Mesendoderm (in vitro differentiated cells): ENCODE measurements at regions not wholly inside any gene's neighbourhood (a gene's known extent, or its start where the extent isn't known, plus 50 kb on each side); places are given as distances from the start of the nearest gene placed in this dataset.

Source experiments
- DNase-seq: peaks from one replicate; pipeline ENCODE4 v3.0.0; 2013
- H2AK5ac ChIP-seq: 2 replicates; pipeline ENCODE4 v1.6.1; 2013; ENCODE audit warnings: low read length, inconsistent platforms
- H2BK120ac ChIP-seq: 2 replicates; pipeline ENCODE4 v1.6.1; 2013; ENCODE audit warnings: low read depth, mild to moderate bottlenecking, low read length, moderate library complexity, mixed read lengths
- H2BK15ac ChIP-seq: replicated peaks from 2 replicates; pipeline ENCODE4 v1.6.1; 2013; ENCODE audit warnings: low read depth, mild to moderate bottlenecking, moderate library complexity
- H2BK5ac ChIP-seq: 2 replicates; pipeline ENCODE4 v1.6.1; 2013; ENCODE audit warnings: low read length, inconsistent platforms
- H3K18ac ChIP-seq: 2 replicates; pipeline ENCODE4 v1.6.1; 2013; ENCODE audit warnings: mild to moderate bottlenecking, low read length, mixed read lengths
- H3K23ac ChIP-seq: one replicate; pipeline ENCODE4 v1.6.1; 2013; ENCODE audit warnings: low read length
- H3K27ac ChIP-seq: 2 replicates; pipeline ENCODE4 v1.5.1; 2013; ENCODE audit warnings: low read depth, mild to moderate bottlenecking, inconsistent platforms, low read length, moderate library complexity
- H3K27me3 ChIP-seq: 2 replicates; pipeline ENCODE4 v1.6.1; 2013; ENCODE audit warnings: low read length, control low read depth, mild to moderate bottlenecking, inconsistent platforms; ENCODE audit not compliant: insufficient read depth, poor library complexity
- H3K36me3 ChIP-seq: 2 replicates; pipeline ENCODE4 v1.6.1; 2013; ENCODE audit warnings: low read length, inconsistent platforms; ENCODE audit not compliant: control insufficient read depth, insufficient read depth
- H3K4ac ChIP-seq: one replicate; pipeline ENCODE4 v1.6.1; 2013; ENCODE audit warnings: low read depth, mild to moderate bottlenecking, low read length, moderate library complexity
- H3K4me1 ChIP-seq: 2 replicates; pipeline ENCODE4 v1.6.1; 2013; ENCODE audit warnings: low read depth, low read length, inconsistent platforms; ENCODE audit not compliant: control insufficient read depth
- H3K4me2 ChIP-seq: 2 replicates; pipeline ENCODE4 v1.6.1; 2013; ENCODE audit warnings: low read length
- H3K4me3 ChIP-seq: 2 replicates; pipeline ENCODE4 v1.5.1; 2013; ENCODE audit warnings: mild to moderate bottlenecking, low read length
- H3K56ac ChIP-seq: one replicate; pipeline ENCODE4 v1.6.1; 2013; ENCODE audit warnings: low read length
- H3K79me1 ChIP-seq: 2 replicates; pipeline ENCODE4 v1.6.1; 2013; ENCODE audit warnings: low read length, inconsistent platforms
- H3K79me2 ChIP-seq: 2 replicates; pipeline ENCODE4 v1.6.1; 2013; ENCODE audit warnings: mild to moderate bottlenecking, low read length; ENCODE audit not compliant: control insufficient read depth, insufficient read depth
- H3K9ac ChIP-seq: 2 replicates; pipeline ENCODE4 v1.6.1; 2013; ENCODE audit warnings: low read length, inconsistent platforms
- H4K5ac ChIP-seq: one replicate; pipeline ENCODE4 v1.6.1; 2013; ENCODE audit warnings: low read length
- H4K8ac ChIP-seq: one replicate; pipeline ENCODE4 v1.6.1; 2013; ENCODE audit warnings: low read depth, mild to moderate bottlenecking, control low read depth, low read length, moderate library complexity
- WGBS: extraction: QIAGEN DNeasy Blood & Tissue Kit; methylation state at CpG from one replicate; pipeline ENCODE4 v1.1.7; 2013; ENCODE audit warnings: low lambda C conversion rate, missing lambda C conversion rate; ENCODE audit not compliant: insufficient coverage; ENCODE audit errors: extremely low coverage; 5-methylcytosine and 5-hydroxymethylcytosine counted together

GRCh38 chr4:136002316-136002715, 1530.0 kb downstream of the PCDH18 start:
- no peak for DNase-seq
- no peak overlapping the region for H3K4ac ChIP-seq
- no peak overlapping the region for H3K4me2 ChIP-seq
- H3K36me3 ChIP-seq = no peaks in the 10 kb centered on the region
- no peak overlapping the region for H2BK120ac ChIP-seq
- no peak overlapping the region for H3K27ac ChIP-seq
- H4K5ac ChIP-seq = no peak overlapping the region
- H3K4me1 ChIP-seq = no peaks in the 10 kb centered on the region
- no peak overlapping the region for H2BK15ac ChIP-seq
- H3K9ac ChIP-seq = no peak overlapping the region
- H2AK5ac ChIP-seq = no peak overlapping the region
- WGBS = no CpG with 5 or more reads among the region's 1 CpG
- no peak overlapping the region for H2BK5ac ChIP-seq
- no peaks in the 10 kb centered on the region for H3K79me1 ChIP-seq
- no peaks in the 10 kb centered on the region for H3K27me3 ChIP-seq
- H3K18ac ChIP-seq = no peak overlapping the region
- H4K8ac ChIP-seq = no peak overlapping the region
- no peaks in the 10 kb centered on the region for H3K79me2 ChIP-seq
- no peak overlapping the region for H3K4me3 ChIP-seq
- H3K23ac ChIP-seq = no peak overlapping the region
- no peak overlapping the region for H3K56ac ChIP-seq

GRCh38 chr4:136001791-136002190, 1530.5 kb downstream of the PCDH18 start:
- H2BK15ac ChIP-seq = no peak overlapping the region
- no peak overlapping the region for H3K4ac ChIP-seq
- no peaks in the 10 kb centered on the region for H3K79me2 ChIP-seq
- no peak overlapping the region for H3K27ac ChIP-seq
- H3K36me3 ChIP-seq = no peaks in the 10 kb centered on the region
- H3K79me1 ChIP-seq = no peaks in the 10 kb centered on the region
- H3K18ac ChIP-seq = no peak overlapping the region
- no peak overlapping the region for H4K8ac ChIP-seq
- H3K4me1 ChIP-seq = no peaks in the 10 kb centered on the region
- H2AK5ac ChIP-seq = no peak overlapping the region
- no peak overlapping the region for H4K5ac ChIP-seq
- H3K9ac ChIP-seq = no peak overlapping the region
- DNase-seq = no peak
- no CpG with 5 or more reads among the region's 2 CpGs for WGBS
- no peak overlapping the region for H2BK5ac ChIP-seq
- H2BK120ac ChIP-seq = no peak overlapping the region
- H3K56ac ChIP-seq = no peak overlapping the region
- no peaks in the 10 kb centered on the region for H3K27me3 ChIP-seq
- no peak overlapping the region for H3K4me2 ChIP-seq
- H3K4me3 ChIP-seq = no peak overlapping the region
- no peak overlapping the region for H3K23ac ChIP-seq

- Histone ChIP-seq H3K18ac (no peak overlapping the region), H3K79me1 (no peaks in the 10 kb centered on the region), H2BK15ac (no peak overlapping the region), H4K8ac (no peak overlapping the region), H2BK5ac (no peak overlapping the region), H3K4me3 (no peak overlapping the region), H4K5ac (no peak overlapping the region), H3K9ac (no peak overlapping the region), H3K4ac (no peak overlapping the region), H3K23ac (no peak overlapping the region), H3K36me3 (no peaks in the 10 kb centered on the region), H3K27ac (no peak overlapping the region), H3K79me2 (no peaks in the 10 kb centered on the region), H3K4me2 (no peak overlapping the region), H2BK120ac (no peak overlapping the region), H3K27me3 (no peaks in the 10 kb centered on the region), H2AK5ac (no peak overlapping the region), H3K4me1 (no peaks in the 10 kb centered on the region), H3K56ac (no peak overlapping the region)
- no CpG with 5 or more reads among the region's 1 CpG for WGBS
- no peak for DNase-seq
Measured at GRCh38 chr4:136000246-136000645, 1532.0 kb downstream of the PCDH18 start.

DNA sequence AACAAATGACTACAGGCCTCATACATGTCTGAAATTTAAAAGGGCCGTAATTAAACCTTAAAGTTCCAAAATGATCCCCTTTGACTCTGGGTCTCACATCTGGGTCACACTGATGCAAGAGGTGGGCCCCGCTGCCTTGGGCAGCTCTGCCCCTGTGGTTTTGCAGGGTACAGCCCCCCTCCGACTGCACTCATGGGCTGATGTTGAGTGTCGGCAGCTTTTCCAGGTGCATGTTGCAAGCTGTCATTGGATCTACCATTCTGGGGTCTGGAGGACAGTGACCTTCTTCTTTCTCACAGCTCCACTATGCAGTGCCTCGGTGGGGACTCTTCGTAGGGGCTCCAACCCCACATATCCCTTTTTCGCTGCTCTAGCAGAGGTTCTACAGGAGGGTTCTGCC, 1537.9 kb downstream of the PCDH18 start:
- no peaks in the 10 kb centered on the region for H3K79me2 ChIP-seq
- no peaks in the 10 kb centered on the region for H3K27me3 ChIP-seq
- H3K18ac ChIP-seq = no peak overlapping the region
- H3K56ac ChIP-seq = no peak overlapping the region
- DNase-seq = no peak
- no peak overlapping the region for H3K23ac ChIP-seq
- no peak overlapping the region for H4K5ac ChIP-seq
- no peaks in the 10 kb centered on the region for H3K79me1 ChIP-seq
- H2BK5ac ChIP-seq = no peak overlapping the region
- no peaks in the 10 kb centered on the region for H3K36me3 ChIP-seq
- no CpG with 5 or more reads among the region's 7 CpGs for WGBS
- no peak overlapping the region for H3K4me2 ChIP-seq
- no peak overlapping the region for H2BK15ac ChIP-seq
- H4K8ac ChIP-seq = no peak overlapping the region
- no peaks in the 10 kb centered on the region for H3K4me1 ChIP-seq
- H3K4ac ChIP-seq = no peak overlapping the region
- no peak overlapping the region for H2BK120ac ChIP-seq
- no peak overlapping the region for H3K9ac ChIP-seq
- no peak overlapping the region for H2AK5ac ChIP-seq
- no peak overlapping the region for H3K4me3 ChIP-seq
- no peak overlapping the region for H3K27ac ChIP-seq

DNA sequence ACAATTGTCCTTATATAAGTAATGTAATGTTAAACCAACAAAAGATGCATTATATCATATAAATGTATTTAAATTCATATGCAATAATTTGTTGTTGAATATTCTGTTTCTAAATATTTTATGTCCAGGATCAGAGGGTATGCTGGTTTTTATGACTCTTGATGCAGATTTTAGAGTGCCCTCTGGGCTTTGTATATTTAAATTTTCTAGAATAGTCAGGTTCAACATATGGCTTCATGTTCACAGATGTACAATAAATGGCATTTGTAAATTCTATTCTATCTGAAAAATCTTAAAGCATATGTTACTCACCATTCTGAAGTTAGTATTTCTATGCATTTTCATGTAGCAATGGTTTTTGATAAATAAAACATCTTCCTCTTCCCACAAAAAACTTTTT, 1555.4 kb downstream of the PCDH18 start:
- H4K5ac ChIP-seq = no peak overlapping the region
- H3K23ac ChIP-seq = no peak overlapping the region
- H3K56ac ChIP-seq = no peak overlapping the region
- H2BK15ac ChIP-seq = no peak overlapping the region
- H3K79me1 ChIP-seq = no peaks in the 10 kb centered on the region
- H2BK5ac ChIP-seq = no peak overlapping the region
- H3K18ac ChIP-seq = no peak overlapping the region
- H4K8ac ChIP-seq = no peak overlapping the region
- no peak overlapping the region for H3K9ac ChIP-seq
- no peaks in the 10 kb centered on the region for H3K79me2 ChIP-seq
- no peaks in the 10 kb centered on the region for H3K4me1 ChIP-seq
- no peak overlapping the region for H2BK120ac ChIP-seq
- no peak for DNase-seq
- H3K27ac ChIP-seq = no peak overlapping the region
- no peak overlapping the region for H3K4me3 ChIP-seq
- H3K36me3 ChIP-seq = no peaks in the 10 kb centered on the region
- no peak overlapping the region for H2AK5ac ChIP-seq
- H3K4ac ChIP-seq = no peak overlapping the region
- no peak overlapping the region for H3K4me2 ChIP-seq
- no peaks in the 10 kb centered on the region for H3K27me3 ChIP-seq

GRCh38 chr4:135966936-135967335, 1565.4 kb downstream of the PCDH18 start:
- Histone ChIP-seq H4K8ac (no peak overlapping the region), H2AK5ac (no peak overlapping the region), H3K56ac (no peak overlapping the region), H2BK15ac (no peak overlapping the region), H4K5ac (no peak overlapping the region), H3K27ac (no peak overlapping the region), H3K23ac (no peak overlapping the region), H3K4me3 (no peak overlapping the region), H2BK5ac (no peak overlapping the region), H3K36me3 (no peaks in the 10 kb centered on the region), H3K4me1 (no peaks in the 10 kb centered on the region), H3K18ac (no peak overlapping the region), H3K27me3 (no peaks in the 10 kb centered on the region), H3K4me2 (no peak overlapping the region), H3K79me2 (no peaks in the 10 kb centered on the region), H3K9ac (no peak overlapping the region), H2BK120ac (no peak overlapping the region), H3K79me1 (no peaks in the 10 kb centered on the region), H3K4ac (no peak overlapping the region)
- WGBS = no CpG with 5 or more reads among the region's 1 CpG
- no peak for DNase-seq
